ENCODE measurements at regions not wholly inside any gene's neighbourhood (a gene's known extent, or its start where the extent isn't known, plus 50 kb on each side); places are given as distances from the start of the nearest gene placed in this dataset.

GRCh38 chr2:195296490-195296889 is 360.5 kb upstream of the SLC39A10 start:
- TF ChIP-seq TBL1XR1 (IDR thresholded peaks at IDR 0.05; ENCODE audit: borderline replicate concordance, low read length, partially characterized antibody) (no peak), ZNF75D (CRISPR knock-in tag; IDR thresholded peaks at IDR 0.05; ENCODE audit: borderline replicate concordance) (no peak), TBX3 (IDR thresholded peaks at IDR 0.05; ENCODE audit: borderline replicate concordance) (no peak), EZH2 (conservative IDR thresholded peaks at IDR 0.05; ENCODE audit: low read depth, low read length) (no peak), ZNF580 (CRISPR knock-in tag; IDR thresholded peaks at IDR 0.05; ENCODE audit: borderline replicate concordance, low read depth) (no peak), TARDBP (CRISPR knock-in tag; IDR thresholded peaks at IDR 0.05) (no peak), SMAD3 (CRISPR knock-in tag; IDR thresholded peaks at IDR 0.05) (no peak), THAP7 (CRISPR knock-in tag; IDR thresholded peaks at IDR 0.05) (no peak), SRSF1 (optimal IDR thresholded peaks at IDR 0.05; ENCODE audit: low read depth, low read length) (no peak)
- TF ChIP-seq, protein P1, sequence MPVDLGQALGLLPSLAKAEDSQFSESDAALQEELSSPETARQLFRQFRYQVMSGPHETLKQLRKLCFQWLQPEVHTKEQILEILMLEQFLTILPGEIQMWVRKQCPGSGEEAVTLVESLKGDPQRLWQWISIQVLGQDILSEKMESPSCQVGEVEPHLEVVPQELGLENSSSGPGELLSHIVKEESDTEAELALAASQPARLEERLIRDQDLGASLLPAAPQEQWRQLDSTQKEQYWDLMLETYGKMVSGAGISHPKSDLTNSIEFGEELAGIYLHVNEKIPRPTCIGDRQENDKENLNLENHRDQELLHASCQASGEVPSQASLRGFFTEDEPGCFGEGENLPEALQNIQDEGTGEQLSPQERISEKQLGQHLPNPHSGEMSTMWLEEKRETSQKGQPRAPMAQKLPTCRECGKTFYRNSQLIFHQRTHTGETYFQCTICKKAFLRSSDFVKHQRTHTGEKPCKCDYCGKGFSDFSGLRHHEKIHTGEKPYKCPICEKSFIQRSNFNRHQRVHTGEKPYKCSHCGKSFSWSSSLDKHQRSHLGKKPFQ (CRISPR knock-in tag; IDR thresholded peaks at IDR 0.05; ENCODE audit: insufficient replicate concordance) = no peak
- TF ChIP-seq, protein P2, sequence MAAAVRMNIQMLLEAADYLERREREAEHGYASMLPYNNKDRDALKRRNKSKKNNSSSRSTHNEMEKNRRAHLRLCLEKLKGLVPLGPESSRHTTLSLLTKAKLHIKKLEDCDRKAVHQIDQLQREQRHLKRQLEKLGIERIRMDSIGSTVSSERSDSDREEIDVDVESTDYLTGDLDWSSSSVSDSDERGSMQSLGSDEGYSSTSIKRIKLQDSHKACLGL (CRISPR knock-in tag; IDR thresholded peaks at IDR 0.05) = no peak
- TF ChIP-seq, protein P3, sequence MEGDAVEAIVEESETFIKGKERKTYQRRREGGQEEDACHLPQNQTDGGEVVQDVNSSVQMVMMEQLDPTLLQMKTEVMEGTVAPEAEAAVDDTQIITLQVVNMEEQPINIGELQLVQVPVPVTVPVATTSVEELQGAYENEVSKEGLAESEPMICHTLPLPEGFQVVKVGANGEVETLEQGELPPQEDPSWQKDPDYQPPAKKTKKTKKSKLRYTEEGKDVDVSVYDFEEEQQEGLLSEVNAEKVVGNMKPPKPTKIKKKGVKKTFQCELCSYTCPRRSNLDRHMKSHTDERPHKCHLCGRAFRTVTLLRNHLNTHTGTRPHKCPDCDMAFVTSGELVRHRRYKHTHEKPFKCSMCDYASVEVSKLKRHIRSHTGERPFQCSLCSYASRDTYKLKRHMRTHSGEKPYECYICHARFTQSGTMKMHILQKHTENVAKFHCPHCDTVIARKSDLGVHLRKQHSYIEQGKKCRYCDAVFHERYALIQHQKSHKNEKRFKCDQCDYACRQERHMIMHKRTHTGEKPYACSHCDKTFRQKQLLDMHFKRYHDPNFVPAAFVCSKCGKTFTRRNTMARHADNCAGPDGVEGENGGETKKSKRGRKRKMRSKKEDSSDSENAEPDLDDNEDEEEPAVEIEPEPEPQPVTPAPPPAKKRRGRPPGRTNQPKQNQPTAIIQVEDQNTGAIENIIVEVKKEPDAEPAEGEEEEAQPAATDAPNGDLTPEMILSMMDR (CRISPR knock-in tag; IDR thresholded peaks at IDR 0.05) = no peak
